ENCODE measurements at regions not wholly inside any gene's neighbourhood (a gene's known extent, or its start where the extent isn't known, plus 50 kb on each side); places are given as distances from the start of the nearest gene placed in this dataset.

GRCh38 chr2:217418544-217418943 lies 558.7 kb upstream of the TNP1 start:
- Mint-ChIP-seq H3K36me3 (ENCODE audit: low read depth) (no peaks in the 10 kb centered on the region), H3K4me3 (no peak overlapping the region), H3K27ac (no peak overlapping the region), H3K9me3 (peaks cover 3% of the 10 kb centered on the region), H3K4me1 (no peaks in the 10 kb centered on the region), H3K27me3 (peaks cover under 1% of the 10 kb centered on the region)
- ATAC-seq (replicated peaks): no peak

DNA sequence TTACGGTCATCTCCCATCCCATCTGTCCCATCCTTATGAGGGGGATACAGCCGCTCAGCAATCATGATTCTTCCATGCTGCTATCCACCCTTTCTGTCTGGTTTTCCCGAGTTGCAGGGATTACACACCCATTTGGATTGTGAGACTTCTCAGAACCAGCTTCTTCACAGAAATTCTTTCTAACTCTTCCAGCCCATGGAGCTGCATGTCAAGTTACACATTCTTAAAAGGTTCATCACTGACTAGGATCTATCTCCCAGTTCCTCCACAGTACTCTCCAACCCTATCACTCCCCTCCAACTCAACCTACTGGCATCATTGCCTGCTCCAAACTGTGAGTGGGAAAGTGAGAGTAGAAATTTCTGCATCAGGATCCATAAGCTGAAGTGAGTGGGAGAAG lies 558.2 kb upstream of the TNP1 start:
- H3K27me3 Mint-ChIP-seq: peaks cover 3% of the 10 kb centered on the region
- H3K4me1 Mint-ChIP-seq: no peaks in the 10 kb centered on the region
- peaks cover 3% of the 10 kb centered on the region for H3K9me3 Mint-ChIP-seq
- no peak for ATAC-seq (replicated peaks)
- H3K27ac Mint-ChIP-seq: no peak overlapping the region
- H3K36me3 Mint-ChIP-seq (ENCODE audit: low read depth): no peaks in the 10 kb centered on the region
- no peak overlapping the region for H3K4me3 Mint-ChIP-seq

- no peaks in the 10 kb centered on the region for H3K4me1 Mint-ChIP-seq
- peaks cover 5% of the 10 kb centered on the region for H3K27me3 Mint-ChIP-seq
- no peak overlapping the region for H3K4me3 Mint-ChIP-seq
- no peak overlapping the region for H3K27ac Mint-ChIP-seq
- no peak for ATAC-seq (replicated peaks)
- no peaks in the 10 kb centered on the region for H3K36me3 Mint-ChIP-seq (ENCODE audit: low read depth)
- peaks cover 3% of the 10 kb centered on the region for H3K9me3 Mint-ChIP-seq
Observed at GRCh38 chr2:217417536-217417935, 557.7 kb upstream of the TNP1 start.

DNA sequence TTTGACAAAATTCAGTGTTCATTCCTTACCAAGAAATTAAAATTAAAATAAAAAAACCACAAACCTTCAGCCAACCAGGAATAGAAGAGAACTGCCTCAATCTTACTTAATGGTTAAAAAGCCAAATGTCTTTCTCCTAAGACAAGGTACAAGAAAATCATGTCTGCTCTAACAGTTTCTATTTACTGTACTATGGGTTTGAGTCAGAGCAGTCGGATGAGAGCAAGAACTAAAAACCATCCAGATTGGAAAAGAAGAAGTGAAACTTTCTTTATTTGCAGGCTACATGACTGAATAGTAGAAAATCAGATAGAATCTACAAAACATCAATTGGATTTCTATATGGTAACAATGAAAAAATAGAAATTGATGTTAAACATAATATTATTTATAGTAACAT lies 555.5 kb upstream of the TNP1 start:
- Mint-ChIP-seq H3K4me1 (no peaks in the 10 kb centered on the region), H3K4me3 (no peak overlapping the region), H3K36me3 (ENCODE audit: low read depth) (no peaks in the 10 kb centered on the region), H3K27me3 (peaks cover 9% of the 10 kb centered on the region), H3K9me3 (peaks cover 3% of the 10 kb centered on the region), H3K27ac (no peak overlapping the region)
- ATAC-seq (replicated peaks): no peak

- Mint-ChIP-seq H3K4me3 (no peak overlapping the region), H3K36me3 (ENCODE audit: low read depth) (no peaks in the 10 kb centered on the region), H3K27ac (no peak overlapping the region), H3K27me3 (peaks cover 9% of the 10 kb centered on the region), H3K4me1 (no peaks in the 10 kb centered on the region), H3K9me3 (peaks cover 3% of the 10 kb centered on the region)
- ATAC-seq (replicated peaks): no peak
Observed at GRCh38 chr2:217414429-217414828, 554.6 kb upstream of the TNP1 start.

GRCh38 chr2:217413193-217413592 lies 553.3 kb upstream of the TNP1 start:
- no peaks in the 10 kb centered on the region for H3K4me1 Mint-ChIP-seq
- ATAC-seq (replicated peaks): no peak

DNA sequence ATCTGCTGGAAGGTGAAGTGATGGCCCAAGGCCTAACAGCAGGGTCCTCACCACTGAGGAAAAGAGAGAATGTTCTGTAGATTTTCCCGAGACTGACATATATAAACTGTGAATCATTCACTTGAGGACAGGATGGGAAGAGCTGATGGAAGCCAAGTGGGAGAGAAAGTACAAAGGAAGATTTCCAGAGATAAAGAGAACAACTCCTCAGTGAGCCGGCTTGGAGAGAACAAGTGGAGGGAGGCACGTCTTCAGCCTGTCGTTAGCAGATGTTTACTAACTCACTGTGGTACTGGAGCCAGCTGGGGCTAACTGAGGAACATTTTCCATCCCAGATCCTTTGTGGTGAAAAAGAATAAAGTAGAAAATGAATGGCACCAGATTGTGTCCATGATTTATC lies 552.9 kb upstream of the TNP1 start:
- Mint-ChIP-seq H3K36me3 (ENCODE audit: low read depth) (no peaks in the 10 kb centered on the region), H3K9me3 (no peaks in the 10 kb centered on the region), H3K4me3 (no peak overlapping the region), H3K27ac (no peak overlapping the region), H3K4me1 (no peaks in the 10 kb centered on the region), H3K27me3 (peaks cover 9% of the 10 kb centered on the region)
- ATAC-seq (replicated peaks): no peak

More at GRCh38 chr2:217413193-217413592, 553.3 kb upstream of the TNP1 start:
- no peak overlapping the region for H3K4me3 Mint-ChIP-seq
- no peak overlapping the region for H3K27ac Mint-ChIP-seq
- H3K36me3 Mint-ChIP-seq (ENCODE audit: low read depth): no peaks in the 10 kb centered on the region
- H3K27me3 Mint-ChIP-seq: peaks cover 9% of the 10 kb centered on the region
- no peaks in the 10 kb centered on the region for H3K9me3 Mint-ChIP-seq

GRCh38 chr2:217412277-217412676 lies 552.4 kb upstream of the TNP1 start:
- Mint-ChIP-seq H3K36me3 (ENCODE audit: low read depth) (no peaks in the 10 kb centered on the region), H3K27me3 (peaks cover 9% of the 10 kb centered on the region), H3K9me3 (no peaks in the 10 kb centered on the region), H3K4me3 (no peak overlapping the region), H3K4me1 (no peaks in the 10 kb centered on the region), H3K27ac (no peak overlapping the region)
- ATAC-seq (replicated peaks): no peak

DNA sequence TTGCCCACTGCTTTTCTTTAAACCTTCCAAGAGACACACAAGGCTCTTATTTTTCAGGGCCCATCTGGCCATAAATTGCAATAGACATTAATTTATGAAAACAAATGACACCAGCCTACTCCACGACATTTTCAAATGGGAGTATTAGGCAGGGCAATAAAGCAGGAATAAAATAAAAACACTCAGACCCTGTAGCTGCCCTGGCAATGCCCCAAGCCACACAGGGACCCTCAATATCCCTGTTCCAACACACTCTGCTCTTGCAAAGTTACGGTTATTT lies 550.8 kb upstream of the TNP1 start:
- no peak for ATAC-seq (replicated peaks)
- H3K36me3 Mint-ChIP-seq (ENCODE audit: low read depth): no peaks in the 10 kb centered on the region
- no peaks in the 10 kb centered on the region for H3K4me1 Mint-ChIP-seq
- no peak overlapping the region for H3K4me3 Mint-ChIP-seq
- no peaks in the 10 kb centered on the region for H3K9me3 Mint-ChIP-seq
- peaks cover 9% of the 10 kb centered on the region for H3K27me3 Mint-ChIP-seq
- H3K27ac Mint-ChIP-seq: no peak overlapping the region

- Mint-ChIP-seq H3K4me3 (no peak overlapping the region), H3K27me3 (peaks cover 9% of the 10 kb centered on the region), H3K9me3 (no peaks in the 10 kb centered on the region), H3K36me3 (ENCODE audit: low read depth) (no peaks in the 10 kb centered on the region), H3K27ac (no peak overlapping the region), H3K4me1 (no peaks in the 10 kb centered on the region)
- no peak for ATAC-seq (replicated peaks)
Observed at GRCh38 chr2:217409949-217410680, 550.3 kb upstream of the TNP1 start.

- H3K27me3 Mint-ChIP-seq: peaks cover 3% of the 10 kb centered on the region
- ATAC-seq (replicated peaks): no peak
- no peaks in the 10 kb centered on the region for H3K9me3 Mint-ChIP-seq
- H3K4me1 Mint-ChIP-seq: no peaks in the 10 kb centered on the region
- H3K27ac Mint-ChIP-seq: no peak overlapping the region
- H3K36me3 Mint-ChIP-seq (ENCODE audit: low read depth): no peaks in the 10 kb centered on the region
- no peak overlapping the region for H3K4me3 Mint-ChIP-seq
Observed at GRCh38 chr2:217407362-217407761, 547.5 kb upstream of the TNP1 start.

- no peak for ATAC-seq (replicated peaks)
- Mint-ChIP-seq H3K36me3 (ENCODE audit: low read depth) (no peaks in the 10 kb centered on the region), H3K9me3 (no peaks in the 10 kb centered on the region), H3K4me3 (no peak overlapping the region), H3K4me1 (peaks cover 4% of the 10 kb centered on the region), H3K27me3 (no peaks in the 10 kb centered on the region), H3K27ac (no peak overlapping the region)
Observed at GRCh38 chr2:217404236-217404760, 544.4 kb upstream of the TNP1 start.

- no peaks in the 10 kb centered on the region for H3K36me3 Mint-ChIP-seq (ENCODE audit: low read depth)
- no peak overlapping the region for H3K27ac Mint-ChIP-seq
- peaks cover 5% of the 10 kb centered on the region for H3K9me3 Mint-ChIP-seq
- no peak for ATAC-seq (replicated peaks)
- H3K27me3 Mint-ChIP-seq: no peaks in the 10 kb centered on the region
- peaks cover 10% of the 10 kb centered on the region for H3K4me1 Mint-ChIP-seq
- no peak overlapping the region for H3K4me3 Mint-ChIP-seq
Observed at GRCh38 chr2:217402761-217403383, 543.0 kb upstream of the TNP1 start.

DNA sequence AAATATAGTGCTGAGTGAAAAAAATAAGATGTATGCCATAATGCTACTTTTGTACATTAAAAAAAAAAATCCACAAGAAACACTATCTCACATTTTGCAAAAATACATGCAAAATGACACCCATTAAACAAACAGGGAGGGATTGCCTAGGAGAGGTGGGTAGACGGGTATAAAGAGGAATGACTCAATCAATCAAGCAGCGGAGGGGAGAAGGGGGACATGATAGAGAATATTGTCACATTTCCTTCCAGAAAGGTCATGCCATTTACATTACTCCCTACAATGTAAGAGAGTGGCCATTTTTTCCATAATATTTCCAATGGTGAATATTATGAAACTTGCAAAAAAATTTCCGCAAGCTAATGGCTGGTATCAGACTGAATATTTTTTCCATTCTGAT lies 542.3 kb upstream of the TNP1 start:
- Mint-ChIP-seq H3K27ac (no peak overlapping the region), H3K4me3 (no peak overlapping the region), H3K9me3 (peaks cover 5% of the 10 kb centered on the region), H3K27me3 (no peaks in the 10 kb centered on the region), H3K36me3 (ENCODE audit: low read depth) (no peaks in the 10 kb centered on the region), H3K4me1 (peaks cover 10% of the 10 kb centered on the region)
- no peak for ATAC-seq (replicated peaks)

DNA sequence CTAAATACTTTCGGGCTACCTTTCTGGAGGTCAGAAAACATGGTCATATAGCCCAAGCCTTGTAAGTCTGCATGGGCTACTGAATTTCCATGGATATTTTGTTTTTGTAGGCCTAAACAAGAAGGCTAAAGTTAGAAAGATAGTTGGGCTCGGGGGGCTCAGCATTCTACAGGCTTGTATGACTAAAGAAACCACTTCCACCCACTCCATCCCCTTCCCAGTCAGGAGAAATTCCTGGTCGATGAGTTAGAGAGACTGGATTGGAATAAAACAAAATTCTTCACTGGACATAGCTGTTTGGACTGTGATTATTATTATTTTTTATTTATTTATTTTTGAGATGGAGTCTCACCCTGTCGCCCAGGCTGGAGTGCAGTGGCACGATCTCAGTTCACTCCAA lies 539.4 kb upstream of the TNP1 start:
- H3K27me3 Mint-ChIP-seq: no peaks in the 10 kb centered on the region
- no peak overlapping the region for H3K27ac Mint-ChIP-seq
- peaks cover 10% of the 10 kb centered on the region for H3K4me1 Mint-ChIP-seq
- H3K36me3 Mint-ChIP-seq (ENCODE audit: low read depth): no peaks in the 10 kb centered on the region
- ATAC-seq (replicated peaks): no peak
- H3K9me3 Mint-ChIP-seq: peaks cover 5% of the 10 kb centered on the region
- H3K4me3 Mint-ChIP-seq: no peak overlapping the region

Data from activated T-helper 17 cell treated with anti-CD3 and anti-CD28 coated beads, Interleukin-2, amount 50 U/mL, for 72 hours (primary cell).